HG03045 (cell line): ENCODE measurements at regions not wholly inside any gene's neighbourhood (a gene's known extent, or its start where the extent isn't known, plus 50 kb on each side); places are given as distances from the start of the nearest gene placed in this dataset.

ENCODE experiments used
- ATAC-seq: cut with Tn5 transposase; IDR thresholded peaks from one replicate; pipeline ENCODE4 v1.9.1; 2021; ENCODE audit warnings: mild to moderate bottlenecking, moderate library complexity; ENCODE audit not compliant: unreplicated experiment

DNA sequence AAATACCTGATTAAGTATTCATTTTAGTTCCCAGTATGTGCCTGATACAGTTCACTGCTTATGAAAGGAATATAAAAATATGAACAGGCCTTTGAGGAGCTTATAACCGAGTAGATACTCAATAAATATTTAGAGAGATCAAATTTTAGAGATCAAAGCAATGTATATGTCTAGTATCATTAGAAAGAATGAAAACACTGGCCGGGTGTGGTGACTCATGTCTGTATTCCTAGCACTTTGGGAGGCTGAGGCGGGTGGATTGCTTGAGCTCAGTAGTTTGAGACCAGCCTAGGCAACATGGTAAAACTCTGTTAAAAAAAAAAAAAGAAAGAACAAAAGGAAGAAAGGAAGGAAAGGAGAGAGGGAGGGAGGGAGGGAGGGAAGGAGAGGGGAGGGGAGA lies 113.2 kb upstream of the EEA1 start:
- no peak for ATAC-seq

DNA sequence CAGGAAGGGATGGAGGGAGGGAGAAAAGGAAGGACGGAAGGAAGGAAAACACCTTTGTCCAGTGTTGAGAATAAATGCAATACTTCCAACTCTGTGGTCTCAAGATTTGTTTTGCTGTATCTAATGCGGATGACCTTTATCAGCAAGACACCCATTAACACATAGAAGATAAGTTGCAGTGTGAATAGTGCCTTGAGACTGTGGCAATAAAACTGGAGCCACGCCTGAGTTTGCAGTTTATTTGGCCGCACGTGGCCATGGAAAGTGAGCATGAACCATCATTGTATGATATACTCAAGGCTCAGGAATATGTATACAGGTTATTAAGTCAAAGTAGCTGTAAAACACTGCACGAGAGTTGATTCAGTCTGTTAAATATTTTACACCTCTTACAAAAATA lies 113.6 kb upstream of the EEA1 start:
- no peak for ATAC-seq

DNA sequence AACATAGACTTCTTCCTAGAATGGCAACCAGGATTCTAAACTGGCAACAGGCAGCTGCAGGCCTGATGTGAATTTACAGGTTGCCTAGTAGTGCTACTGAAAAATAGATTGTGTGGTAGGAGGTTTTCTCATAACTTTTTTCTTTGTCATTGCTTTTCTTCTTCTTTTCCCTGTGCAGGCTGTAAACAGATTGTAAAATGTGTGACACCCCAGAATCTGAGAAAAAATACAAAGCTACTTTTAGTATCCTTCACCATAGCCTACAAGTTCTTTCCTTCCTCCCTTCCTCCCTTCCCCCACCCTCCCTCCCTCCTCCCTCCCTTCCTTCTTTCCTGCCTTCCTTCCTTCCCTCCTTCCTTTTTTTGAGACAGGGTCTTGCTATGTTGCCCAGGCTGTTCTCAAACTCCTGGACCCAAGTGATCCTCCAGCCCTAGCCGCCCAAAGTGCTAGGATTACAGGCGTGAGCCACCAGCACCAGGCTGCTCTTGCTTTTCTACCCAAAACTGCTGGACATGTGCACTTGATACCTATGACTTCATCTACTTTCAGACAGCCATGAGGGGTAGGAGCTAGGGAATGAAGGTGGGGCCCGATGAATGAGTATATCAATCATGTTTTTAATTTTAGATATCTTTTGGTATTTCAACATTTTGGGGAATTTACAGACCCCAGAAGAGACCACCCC lies 114.2 kb upstream of the EEA1 start:
- no peak for ATAC-seq

DNA sequence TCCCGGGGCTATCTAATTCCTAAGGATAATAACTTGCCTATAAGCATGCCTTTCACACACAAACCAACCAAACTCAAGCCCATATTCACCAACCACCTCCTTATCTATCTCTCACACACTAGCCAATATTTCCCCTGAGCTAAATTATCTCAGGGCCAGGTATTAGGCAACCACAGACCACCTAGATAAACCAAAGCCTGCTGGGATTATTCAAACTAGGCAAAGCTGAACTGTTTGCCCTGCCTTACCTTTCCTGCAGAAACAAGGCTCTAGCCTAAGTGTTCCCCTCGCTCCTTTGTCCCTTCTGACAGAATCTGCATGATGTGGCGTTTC lies 114.7 kb upstream of the EEA1 start:
- ATAC-seq: no peak

DNA sequence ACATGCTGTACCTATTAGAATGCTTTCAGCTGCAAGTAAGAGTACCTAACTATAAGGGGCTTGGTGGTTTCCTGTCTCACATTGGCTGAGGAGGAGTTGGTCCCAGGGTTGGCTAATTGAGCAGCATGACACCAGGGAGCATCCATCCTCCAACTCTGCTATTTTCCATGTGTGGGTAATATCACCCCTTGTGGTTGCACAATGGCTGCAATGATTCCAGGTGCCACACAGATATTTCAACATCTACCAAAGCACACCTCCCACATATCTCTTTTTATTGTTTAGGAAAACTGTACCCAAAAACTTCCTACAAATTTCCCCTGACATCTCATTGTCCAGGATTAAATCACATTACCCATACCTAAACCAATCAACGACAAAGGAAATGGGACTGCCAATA lies 118.0 kb upstream of the EEA1 start:
- no peak for ATAC-seq

DNA sequence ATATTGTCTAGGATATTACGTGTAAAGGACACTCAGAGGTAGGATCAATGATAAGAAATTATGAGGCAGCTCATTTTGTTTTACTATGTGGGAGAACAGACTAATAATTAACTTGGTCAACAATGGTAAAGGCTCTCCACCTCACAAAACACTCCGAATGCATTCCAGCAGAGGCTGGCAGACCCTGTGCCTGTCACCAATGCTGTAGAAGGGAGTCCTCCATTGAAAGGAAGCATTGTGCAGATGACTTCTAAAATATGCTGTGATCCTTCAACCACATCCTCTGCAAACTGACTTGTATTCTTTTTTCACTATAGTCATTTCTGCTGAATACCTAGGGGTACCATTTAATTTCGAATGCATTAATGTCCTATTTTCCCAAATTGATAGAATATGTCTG lies 119.6 kb upstream of the EEA1 start:
- ATAC-seq: no peak

DNA sequence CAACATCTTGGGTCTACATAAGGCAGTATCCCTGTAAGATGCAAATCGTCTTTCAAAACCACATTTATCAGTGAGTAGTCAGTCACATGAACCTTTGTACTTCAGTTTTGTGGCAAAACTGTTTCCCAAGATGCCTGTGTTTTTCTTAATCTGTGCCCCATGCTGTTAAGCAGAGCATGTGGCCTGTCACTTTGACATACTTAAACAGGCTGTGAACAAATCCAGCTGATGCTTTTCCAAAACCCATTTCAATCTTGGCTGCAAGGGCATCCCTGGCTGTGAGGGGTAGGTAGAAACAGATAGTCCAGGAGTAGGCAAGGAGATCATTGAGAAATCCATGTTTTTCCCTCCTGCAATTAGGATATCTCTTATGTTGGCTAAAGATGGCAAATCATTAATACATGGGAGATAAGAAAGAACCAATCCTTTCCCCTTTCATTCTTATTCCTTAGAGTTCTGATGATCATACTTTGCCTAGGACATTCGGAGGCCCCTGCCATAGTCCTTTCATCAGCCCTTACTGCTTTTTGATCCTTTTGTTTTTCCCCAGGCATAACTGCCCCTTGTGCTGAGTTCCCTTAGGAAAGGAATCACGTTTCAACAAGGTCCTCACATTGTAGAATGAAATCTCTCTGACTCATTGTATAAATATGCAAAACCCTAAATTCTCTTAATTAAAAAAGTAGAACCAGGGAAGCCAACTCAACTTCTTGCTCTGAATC lies 121.1 kb upstream of the EEA1 start:
- no peak for ATAC-seq

DNA sequence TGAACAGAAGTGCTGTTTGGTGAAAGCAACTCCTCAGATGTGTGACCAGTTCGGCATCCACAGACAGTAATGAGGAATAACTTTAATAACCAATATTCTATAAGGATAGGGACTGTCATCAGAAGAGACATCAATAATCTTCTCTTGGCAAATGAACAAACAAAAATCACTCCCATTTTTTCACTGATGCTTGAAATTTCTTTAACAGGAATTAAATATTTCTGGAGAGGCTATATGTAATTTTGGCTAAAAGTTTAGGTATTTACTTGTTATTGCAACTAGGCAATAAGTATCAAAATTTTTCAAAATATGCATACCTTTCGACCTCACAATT lies 121.6 kb upstream of the EEA1 start:
- no peak for ATAC-seq

DNA sequence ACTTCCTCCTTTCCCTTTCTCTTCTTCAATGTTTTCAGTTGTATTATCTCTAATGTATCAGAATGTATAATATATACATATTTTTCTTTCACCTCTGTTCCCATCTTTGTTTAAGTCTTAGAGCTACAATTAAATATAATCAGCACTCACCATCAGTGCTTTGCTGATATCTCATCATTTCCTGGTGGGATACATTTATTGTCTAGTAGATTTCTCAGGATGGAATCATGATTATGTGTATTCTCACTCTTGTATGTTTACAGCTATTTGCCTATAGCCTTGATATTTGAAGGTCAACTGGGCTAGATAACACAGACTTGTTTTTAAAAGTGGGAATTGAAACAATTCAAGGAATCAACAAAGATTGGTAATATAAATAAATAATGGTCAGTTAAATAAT lies 124.9 kb upstream of the EEA1 start:
- no peak for ATAC-seq

DNA sequence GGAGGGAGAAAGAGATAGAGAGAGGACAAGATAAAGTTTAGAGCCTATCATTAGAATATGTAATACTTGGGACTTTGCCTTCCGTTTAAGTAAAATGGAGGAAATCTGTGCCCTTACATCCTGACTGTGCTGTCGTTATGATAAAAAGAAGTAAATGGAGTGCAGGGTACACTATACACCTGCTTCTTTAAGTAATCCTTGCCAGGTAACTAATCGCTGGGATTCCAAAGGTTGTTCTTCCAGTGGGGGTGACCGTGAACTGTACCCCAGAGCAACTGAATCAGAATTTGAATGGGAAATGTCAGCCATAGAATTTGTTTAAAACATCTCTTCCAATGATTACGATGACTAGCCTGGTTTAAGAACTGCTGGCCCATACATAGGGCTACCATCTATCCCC lies 126.1 kb upstream of the EEA1 start:
- ATAC-seq: no peak

DNA sequence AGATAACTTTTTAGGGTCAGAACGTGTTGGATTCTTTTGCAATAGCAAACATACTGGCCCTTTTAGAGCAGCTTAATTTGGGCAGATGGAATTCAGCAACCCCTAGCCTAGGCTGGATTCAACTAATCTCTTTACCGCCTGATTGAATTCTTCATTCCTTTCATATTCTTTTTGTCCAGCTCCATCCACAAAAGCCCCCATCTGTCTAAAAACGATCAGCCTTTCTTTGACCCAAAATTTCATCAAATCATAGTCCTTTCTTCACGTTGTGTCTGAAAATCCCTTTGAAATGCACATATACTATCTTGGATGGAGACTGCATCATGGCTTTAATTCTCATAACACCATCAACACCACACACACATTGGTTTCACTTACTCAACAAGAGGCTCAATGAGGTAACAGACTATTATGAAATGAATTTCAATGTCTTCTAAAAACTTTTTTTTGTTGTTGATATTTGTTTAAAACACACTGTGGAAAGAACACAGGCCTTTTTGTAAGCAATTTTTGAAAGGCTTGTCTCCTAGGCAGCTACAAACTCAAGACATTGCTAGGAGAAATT lies 128.0 kb upstream of the EEA1 start:
- no peak for ATAC-seq

DNA sequence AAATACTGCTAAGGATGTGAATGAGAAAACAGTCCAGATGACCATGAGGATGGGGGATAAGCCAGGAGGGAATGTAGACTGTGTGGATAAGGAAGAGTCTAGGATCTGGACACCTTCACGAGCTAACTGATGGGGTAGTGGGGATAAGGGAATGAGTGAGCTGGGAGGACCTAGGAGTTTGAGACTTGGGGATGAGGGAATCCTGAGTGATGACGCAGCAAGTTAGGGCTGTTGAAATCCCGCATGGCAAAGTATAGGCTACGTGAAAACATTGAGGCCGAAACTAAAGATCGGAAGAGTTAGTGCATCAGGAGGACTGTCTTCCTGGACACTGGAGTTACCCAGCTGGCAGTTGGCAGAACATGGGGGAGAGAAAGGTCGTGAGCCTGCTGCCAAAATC lies 129.2 kb upstream of the EEA1 start:
- ATAC-seq: no peak

DNA sequence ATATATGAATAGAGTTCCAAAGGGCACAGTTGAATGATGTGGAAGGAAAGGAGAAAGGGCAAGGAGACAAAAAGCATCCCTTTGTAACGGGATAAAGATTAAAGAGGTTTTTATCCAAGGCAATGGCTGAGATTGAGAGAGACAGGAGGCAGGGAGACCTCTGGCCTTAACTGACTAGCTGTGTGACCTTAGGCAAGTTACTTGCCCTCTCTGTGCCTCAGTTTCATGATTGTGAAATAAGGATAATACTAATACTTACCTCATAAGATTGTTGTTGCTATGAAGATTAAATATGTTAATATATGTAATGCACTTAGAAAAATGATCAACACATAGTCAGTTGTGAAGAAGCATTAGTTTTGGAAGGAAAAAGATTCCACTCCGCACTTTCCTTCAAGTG lies 130.2 kb upstream of the EEA1 start:
- ATAC-seq: no peak

DNA sequence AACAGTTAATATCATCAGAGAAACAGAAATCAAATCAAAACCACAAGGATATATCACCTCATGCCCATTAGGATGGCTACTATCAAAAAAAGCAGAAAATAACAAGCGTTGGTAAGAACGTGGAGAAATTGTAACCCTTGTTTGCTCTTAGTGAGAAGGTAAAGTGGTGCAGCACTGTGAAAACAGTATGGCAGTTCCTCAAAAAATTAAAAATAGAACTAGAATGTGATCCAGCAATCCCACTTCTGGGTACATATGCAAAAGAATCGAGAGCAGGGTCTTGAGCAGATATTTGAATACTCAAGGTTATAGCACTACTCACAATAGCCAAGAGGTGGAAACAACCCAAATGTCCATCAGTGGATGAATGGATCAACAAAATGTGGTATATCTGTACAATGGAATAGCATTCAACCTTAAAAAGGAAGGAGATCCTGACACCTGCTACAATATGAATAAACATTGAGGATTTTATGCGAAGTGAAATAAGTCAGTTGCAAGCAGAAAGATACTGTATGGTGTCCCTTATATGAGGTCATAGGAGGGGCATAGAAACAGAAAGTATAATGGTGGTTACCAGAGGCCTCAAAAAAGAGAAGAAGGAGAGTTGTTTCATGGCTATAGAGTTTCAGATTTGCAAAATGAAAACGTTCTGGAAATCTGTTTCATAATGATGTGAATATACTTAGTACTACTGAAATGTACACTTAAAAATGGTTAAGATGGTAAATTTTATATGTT lies 131.0 kb upstream of the EEA1 start:
- ATAC-seq: peak; percentile 94

DNA sequence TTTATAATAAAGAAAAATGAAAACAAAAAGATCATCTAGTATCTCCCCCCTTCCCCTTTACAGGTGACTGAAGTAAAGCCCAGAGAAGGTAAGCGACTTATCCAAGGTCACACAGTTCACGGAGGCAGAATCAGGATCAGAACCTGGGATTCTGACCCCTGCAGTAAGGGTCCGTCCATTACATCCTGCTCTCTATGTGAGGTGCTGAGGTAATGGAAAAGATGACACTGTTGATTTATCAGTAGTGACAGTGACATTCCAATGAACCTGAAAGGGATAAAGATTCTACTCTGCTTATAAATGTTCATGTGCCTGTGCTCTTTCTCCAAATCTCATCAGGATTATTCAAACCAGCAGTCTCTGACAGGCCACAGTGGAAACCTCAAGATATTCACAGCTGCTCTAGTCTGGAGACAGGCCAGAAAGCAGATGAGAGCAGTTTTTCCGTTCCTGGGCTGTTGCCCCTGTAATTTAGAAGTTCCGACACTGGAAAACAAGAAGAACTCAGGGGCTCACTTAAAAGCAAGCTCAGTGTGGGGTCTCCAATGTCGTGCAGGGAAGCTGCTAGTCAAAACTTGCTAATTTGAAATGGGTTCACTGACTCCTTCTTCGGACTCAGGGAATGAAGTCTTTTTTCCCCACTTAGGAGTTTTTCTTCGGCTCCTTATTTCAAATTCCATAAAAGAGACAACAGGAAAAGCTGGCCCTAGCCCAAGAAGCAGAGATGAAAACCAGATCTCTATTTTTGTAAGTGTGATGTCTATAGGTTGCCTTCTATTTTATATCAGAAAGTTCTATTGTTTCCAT lies 131.8 kb upstream of the EEA1 start:
- ATAC-seq: peak; percentile 31

DNA sequence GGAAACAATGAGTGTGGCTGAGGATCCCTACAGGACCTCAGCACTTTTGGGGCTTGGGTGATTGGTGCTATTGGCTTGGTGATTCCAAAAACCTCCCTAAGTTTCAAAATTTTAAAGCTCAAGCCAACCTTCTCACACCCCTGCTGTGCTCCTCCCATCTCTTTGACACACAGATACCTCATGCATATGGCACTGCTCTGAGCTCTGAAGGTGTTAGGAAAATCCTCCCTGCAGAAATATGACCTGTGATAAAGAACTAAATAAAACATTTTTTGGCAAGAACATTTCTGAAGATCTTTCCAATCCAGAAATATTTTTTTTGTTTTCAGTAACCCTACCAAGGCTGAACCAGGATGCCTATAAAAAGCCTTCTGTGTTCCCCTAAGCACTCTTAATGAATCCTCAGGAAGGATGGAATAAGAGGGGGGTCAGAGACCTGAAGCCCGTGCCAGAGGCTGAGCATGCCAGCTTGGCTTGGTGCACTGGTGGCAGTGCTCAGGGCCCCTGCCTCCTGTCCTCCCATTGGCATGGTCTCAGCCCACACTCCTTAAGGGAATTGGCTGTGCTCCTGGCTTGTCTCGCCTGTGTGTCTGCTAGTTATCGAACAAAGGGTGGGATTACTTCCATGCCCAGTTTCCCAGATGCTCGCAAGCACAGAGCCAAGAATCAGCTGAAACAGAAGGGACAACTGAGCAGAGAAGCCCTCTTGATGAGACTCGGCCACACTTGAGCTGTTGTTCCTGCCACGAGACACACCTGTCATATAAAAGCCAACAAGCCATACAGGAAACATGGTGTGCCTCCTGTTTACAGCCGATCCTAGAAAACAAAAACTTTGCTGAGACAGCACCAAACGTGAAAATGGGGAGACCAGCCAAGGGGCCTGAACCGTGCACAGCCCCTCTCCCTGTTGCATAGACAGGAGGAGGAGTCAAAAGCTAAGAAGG lies 132.7 kb upstream of the EEA1 start:
- no peak for ATAC-seq

DNA sequence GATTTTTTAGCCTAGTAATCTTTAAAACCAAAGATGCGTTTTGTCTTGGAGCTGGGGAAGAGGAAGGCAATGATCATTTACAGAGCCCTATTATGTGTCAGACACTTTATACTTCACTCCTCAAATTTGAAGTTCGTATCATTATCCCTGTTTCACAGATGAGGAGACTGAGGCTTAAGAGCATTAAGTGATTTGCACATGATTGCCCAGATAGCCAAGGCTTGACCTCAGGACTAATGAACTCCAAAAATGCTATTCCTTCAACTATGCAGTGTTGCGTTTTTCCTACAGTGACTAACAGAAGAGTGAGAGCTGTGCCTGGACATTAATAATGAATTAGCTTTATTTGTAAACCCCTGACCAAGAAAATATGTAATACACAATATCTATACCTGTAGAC lies 136.8 kb upstream of the EEA1 start:
- ATAC-seq: no peak

DNA sequence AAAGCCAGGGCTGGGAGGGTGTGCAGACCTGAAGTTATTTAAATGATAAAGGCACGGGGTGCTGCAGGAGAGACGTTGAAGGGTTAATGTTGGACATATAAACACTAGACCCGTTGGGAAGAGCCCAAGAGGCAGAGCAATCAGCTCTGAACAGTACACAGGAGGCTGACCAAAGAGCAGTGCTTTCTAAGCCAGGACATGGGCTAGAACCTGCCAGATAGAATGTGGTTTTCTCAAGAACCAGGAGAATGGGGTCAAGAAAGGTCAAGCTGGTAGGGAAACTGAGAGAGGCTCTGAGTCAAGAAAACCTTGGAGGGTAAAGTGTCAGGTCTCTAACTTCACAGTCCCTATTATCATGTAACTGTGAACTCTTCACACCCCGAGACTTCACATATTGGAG lies 143.2 kb upstream of the EEA1 start:
- ATAC-seq: no peak

DNA sequence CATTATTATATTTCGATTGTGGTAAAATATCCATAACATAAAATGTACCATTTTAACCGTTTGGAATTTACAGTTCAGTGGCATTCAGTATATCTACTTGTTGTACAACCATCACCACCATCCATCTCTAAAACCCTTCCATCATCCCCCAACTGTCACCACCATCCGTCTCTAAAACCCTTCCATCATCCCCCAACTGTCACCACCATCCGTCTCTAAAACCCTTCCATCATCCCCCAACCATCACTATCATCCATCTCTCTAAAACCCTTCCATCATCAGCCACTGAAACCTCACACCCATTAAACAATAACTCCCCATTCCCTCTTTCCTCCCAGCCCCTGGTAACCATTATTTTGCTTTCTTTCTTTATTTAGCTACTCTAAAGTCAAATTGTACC lies 144.2 kb upstream of the EEA1 start:
- no peak for ATAC-seq

DNA sequence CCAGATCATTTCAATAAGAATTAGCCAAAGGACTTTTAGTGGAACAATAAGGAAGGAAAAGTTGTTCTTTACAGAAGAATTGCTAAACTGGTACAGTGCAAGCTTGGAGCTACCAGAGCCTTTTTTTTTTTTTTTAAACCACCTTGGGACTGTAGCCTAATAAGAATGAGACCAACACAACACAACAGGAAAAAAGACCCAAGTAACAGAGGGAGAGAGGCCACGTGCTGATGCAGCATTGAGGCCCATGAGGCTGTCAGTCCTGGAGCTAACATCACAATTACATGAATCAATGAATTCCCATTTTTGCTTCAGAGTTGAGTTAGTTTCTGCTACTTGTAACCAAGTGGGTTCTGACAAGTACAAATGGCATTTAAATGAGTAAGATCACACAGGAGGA lies 149.0 kb upstream of the EEA1 start:
- ATAC-seq: no peak
